Breast epithelium (tissue), 3 donors: ENCODE measurements at regions not wholly inside any gene's neighbourhood (a gene's known extent, or its start where the extent isn't known, plus 50 kb on each side); places are given as distances from the start of the nearest gene placed in this dataset.

Experiments used
- POLR2A ChIP-seq: fragments of 450-650 bp; IDR thresholded peaks from one replicate; pipeline ENCODE4 v1.6.1; 2016; ENCODE audit warnings: antibody characterized with exemption, mild to moderate bottlenecking, moderate library complexity
- POLR2AphosphoS5 ChIP-seq, 3 donors: sonication (generic); formaldehyde crosslinking; IDR thresholded peaks; one replicate each; pipeline ENCODE4 v1.6.1; 2017; ENCODE audit warnings: antibody characterized with exemption in 3 of 3
- TF ChIP-seq, protein P1 (sequence below), 3 donors: fragments of 450-650 bp; IDR thresholded peaks; one replicate each; pipeline ENCODE4 v1.5.1; 2016 to 2017; ENCODE audit warnings: antibody characterized with exemption in 3 of 3, mild to moderate bottlenecking in 3 of 3, moderate library complexity in 3 of 3

DNA sequence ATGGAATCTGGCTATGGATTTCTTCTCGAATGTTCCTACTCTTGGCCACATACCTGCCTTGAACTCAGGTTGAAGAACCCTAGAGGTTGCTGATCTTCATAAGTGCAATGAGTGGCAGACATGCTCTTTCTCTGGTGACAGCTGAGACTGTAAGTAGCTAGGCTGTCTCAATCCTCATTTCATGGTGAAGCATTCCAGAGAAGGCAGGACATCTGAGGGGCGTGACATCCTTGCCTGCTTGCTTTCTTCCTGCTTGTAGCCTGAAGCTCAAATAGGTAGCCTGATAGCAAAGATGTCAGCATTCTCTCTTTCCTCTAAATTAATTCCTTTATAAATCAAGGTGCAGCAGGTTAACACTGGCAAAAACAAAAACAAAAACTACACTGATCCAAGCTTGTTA lies 114.6 kb upstream of the MAGI3 start:
- TF ChIP-seq, protein P1, sequence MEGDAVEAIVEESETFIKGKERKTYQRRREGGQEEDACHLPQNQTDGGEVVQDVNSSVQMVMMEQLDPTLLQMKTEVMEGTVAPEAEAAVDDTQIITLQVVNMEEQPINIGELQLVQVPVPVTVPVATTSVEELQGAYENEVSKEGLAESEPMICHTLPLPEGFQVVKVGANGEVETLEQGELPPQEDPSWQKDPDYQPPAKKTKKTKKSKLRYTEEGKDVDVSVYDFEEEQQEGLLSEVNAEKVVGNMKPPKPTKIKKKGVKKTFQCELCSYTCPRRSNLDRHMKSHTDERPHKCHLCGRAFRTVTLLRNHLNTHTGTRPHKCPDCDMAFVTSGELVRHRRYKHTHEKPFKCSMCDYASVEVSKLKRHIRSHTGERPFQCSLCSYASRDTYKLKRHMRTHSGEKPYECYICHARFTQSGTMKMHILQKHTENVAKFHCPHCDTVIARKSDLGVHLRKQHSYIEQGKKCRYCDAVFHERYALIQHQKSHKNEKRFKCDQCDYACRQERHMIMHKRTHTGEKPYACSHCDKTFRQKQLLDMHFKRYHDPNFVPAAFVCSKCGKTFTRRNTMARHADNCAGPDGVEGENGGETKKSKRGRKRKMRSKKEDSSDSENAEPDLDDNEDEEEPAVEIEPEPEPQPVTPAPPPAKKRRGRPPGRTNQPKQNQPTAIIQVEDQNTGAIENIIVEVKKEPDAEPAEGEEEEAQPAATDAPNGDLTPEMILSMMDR (IDR thresholded peaks at IDR 0.05) = no peak
- no peak for TF ChIP-seq POLR2A
- no peak for TF ChIP-seq POLR2AphosphoS5 (IDR thresholded peaks at IDR 0.05)
